ES-I3 (cell line): ENCODE measurements at regions not wholly inside any gene's neighbourhood (a gene's known extent, or its start where the extent isn't known, plus 50 kb on each side); places are given as distances from the start of the nearest gene placed in this dataset.
"Not testable (repeated sequence)": the region's sequence is repeated elsewhere in the genome, so short reads cannot be mapped to it uniquely, and the experiment has no call there.

ENCODE experiments used
- H3K36me3 ChIP-seq: 2 replicates; pipeline ENCODE4 v1.6.1; 2013; ENCODE audit warnings: mild to moderate bottlenecking, low read length, control low read depth, moderate library complexity; ENCODE audit not compliant: insufficient read depth
- H3K4me1 ChIP-seq: 2 replicates; pipeline ENCODE4 v1.6.1; 2013; ENCODE audit warnings: mild to moderate bottlenecking, control low read depth, low read length; ENCODE audit not compliant: insufficient read depth
- H3K9ac ChIP-seq: 2 replicates; pipeline ENCODE4 v1.6.1; 2013; ENCODE audit warnings: low read depth, mild to moderate bottlenecking, low read length, moderate library complexity
- H3K9me3 ChIP-seq: 2 replicates; pipeline ENCODE4 v1.6.1; 2013; ENCODE audit warnings: mild to moderate bottlenecking, low read length, moderate library complexity; ENCODE audit not compliant: control insufficient read depth, insufficient read depth

- Histone ChIP-seq H3K9me3 (no peaks in the 10 kb centered on the region), H3K9ac (no peak overlapping the region), H3K36me3 (no peaks in the 10 kb centered on the region), H3K4me1 (no peaks in the 10 kb centered on the region)
Measured at GRCh38 chr6:85128781-85129180, 321.1 kb upstream of the NT5E start.

- not testable (repeated sequence) for H3K9me3 ChIP-seq, H3K36me3 ChIP-seq, H3K4me1 ChIP-seq, H3K9ac ChIP-seq
Measured at GRCh38 chr6:85128256-85128655, 321.6 kb upstream of the NT5E start.

- Histone ChIP-seq H3K4me1 (no peaks in the 10 kb centered on the region), H3K36me3 (no peaks in the 10 kb centered on the region), H3K9ac (no peak overlapping the region), H3K9me3 (no peaks in the 10 kb centered on the region)
Measured at GRCh38 chr6:85127696-85128243, 322.1 kb upstream of the NT5E start.

- no peaks in the 10 kb centered on the region for H3K9me3 ChIP-seq
- H3K9ac ChIP-seq, result no peak overlapping the region
- no peaks in the 10 kb centered on the region for H3K4me1 ChIP-seq
- H3K36me3 ChIP-seq, result no peaks in the 10 kb centered on the region
Measured at GRCh38 chr6:85127168-85127498, 322.8 kb upstream of the NT5E start.

- H3K4me1 ChIP-seq, result no peaks in the 10 kb centered on the region
- peak overlapping the region; percentile 27; the same call in 1 of the 2 replicates for H3K9ac ChIP-seq
- no peaks in the 10 kb centered on the region for H3K9me3 ChIP-seq
- no peaks in the 10 kb centered on the region for H3K36me3 ChIP-seq
Measured at GRCh38 chr6:85126485-85127167, 323.3 kb upstream of the NT5E start.

GRCh38 chr6:85125526-85125925, 324.4 kb upstream of the NT5E start:
- Histone ChIP-seq H3K4me1 (no peaks in the 10 kb centered on the region), H3K9me3 (no peaks in the 10 kb centered on the region), H3K36me3 (no peaks in the 10 kb centered on the region), H3K9ac (no peak overlapping the region)

- no peaks in the 10 kb centered on the region for H3K9me3 ChIP-seq
- H3K9ac ChIP-seq, result no peak overlapping the region
- no peaks in the 10 kb centered on the region for H3K36me3 ChIP-seq
- no peaks in the 10 kb centered on the region for H3K4me1 ChIP-seq
Measured at GRCh38 chr6:85124472-85125354, 325.2 kb upstream of the NT5E start.

GRCh38 chr6:85121158-85121557, 328.7 kb upstream of the NT5E start:
- Histone ChIP-seq H3K9me3 (no peaks in the 10 kb centered on the region), H3K9ac (no peak overlapping the region), H3K4me1 (no peaks in the 10 kb centered on the region), H3K36me3 (no peaks in the 10 kb centered on the region)

GRCh38 chr6:85118652-85119235, 331.1 kb upstream of the NT5E start:
- Histone ChIP-seq H3K9me3 (no peaks in the 10 kb centered on the region), H3K36me3 (no peaks in the 10 kb centered on the region), H3K4me1 (no peaks in the 10 kb centered on the region), H3K9ac (no peak overlapping the region)

- Histone ChIP-seq H3K36me3 (no peaks in the 10 kb centered on the region), H3K9me3 (no peaks in the 10 kb centered on the region), H3K4me1 (no peaks in the 10 kb centered on the region), H3K9ac (no peak overlapping the region)
Measured at GRCh38 chr6:85118233-85118632, 331.6 kb upstream of the NT5E start.

- H3K4me1 ChIP-seq, result no peaks in the 10 kb centered on the region
- no peak overlapping the region for H3K9ac ChIP-seq
- no peaks in the 10 kb centered on the region for H3K9me3 ChIP-seq
- no peaks in the 10 kb centered on the region for H3K36me3 ChIP-seq
Measured at GRCh38 chr6:85116475-85116874, 333.4 kb upstream of the NT5E start.

GRCh38 chr6:85115876-85116275, 334.0 kb upstream of the NT5E start:
- no peaks in the 10 kb centered on the region for H3K4me1 ChIP-seq
- no peak overlapping the region for H3K9ac ChIP-seq
- no peaks in the 10 kb centered on the region for H3K36me3 ChIP-seq
- H3K9me3 ChIP-seq, result no peaks in the 10 kb centered on the region

GRCh38 chr6:85115376-85115775, 334.5 kb upstream of the NT5E start:
- no peak overlapping the region for H3K9ac ChIP-seq
- no peaks in the 10 kb centered on the region for H3K36me3 ChIP-seq
- H3K9me3 ChIP-seq, result no peaks in the 10 kb centered on the region
- no peaks in the 10 kb centered on the region for H3K4me1 ChIP-seq

- H3K9ac ChIP-seq, result no peak overlapping the region
- no peaks in the 10 kb centered on the region for H3K4me1 ChIP-seq
Measured at GRCh38 chr6:85114581-85114935, 335.3 kb upstream of the NT5E start.

More at GRCh38 chr6:85114581-85114935, 335.3 kb upstream of the NT5E start:
- Histone ChIP-seq H3K36me3 (no peaks in the 10 kb centered on the region), H3K9me3 (no peaks in the 10 kb centered on the region)
